WTC11 (cell line): ENCODE measurements at regions not wholly inside any gene's neighbourhood (a gene's known extent, or its start where the extent isn't known, plus 50 kb on each side); places are given as distances from the start of the nearest gene placed in this dataset.

Experiments used
- ATF3 ChIP-seq: sonication (generic); formaldehyde crosslinking; conservative IDR thresholded peaks from 2 replicates; pipeline ENCODE4 v1.8.1; 2022; ENCODE audit warnings: mild to moderate bottlenecking, missing genetic modification reagents
- CREB1 ChIP-seq: sonication (generic); formaldehyde crosslinking; IDR thresholded peaks from 2 replicates; pipeline ENCODE4 v1.8.0; 2023; ENCODE audit warnings: mild to moderate bottlenecking, missing genetic modification reagents
- CREM ChIP-seq: sonication (generic); formaldehyde crosslinking; IDR thresholded peaks from 2 replicates; pipeline ENCODE4 v1.8.1; 2022; ENCODE audit warnings: mild to moderate bottlenecking, missing genetic modification reagents, moderate library complexity
- CTCF ChIP-seq: fragments of 200-600 bp; IDR thresholded peaks from 2 replicates; pipeline ENCODE4 v1.8.0; 2022; ENCODE audit warnings: antibody characterized with exemption
- GABPB1 ChIP-seq: sonication (generic); formaldehyde crosslinking; IDR thresholded peaks from 2 replicates; pipeline ENCODE4 v1.8.1; 2023; ENCODE audit warnings: mild to moderate bottlenecking, missing genetic modification reagents
- HMGXB4 ChIP-seq: sonication (generic); formaldehyde crosslinking; IDR thresholded peaks from 2 replicates; pipeline ENCODE4 v1.8.1; 2023; ENCODE audit warnings: mild to moderate bottlenecking, moderate library complexity, missing genetic modification reagents
- IRF1 ChIP-seq: sonication (generic); formaldehyde crosslinking; IDR thresholded peaks from 2 replicates; pipeline ENCODE4 v1.8.0; 2023; ENCODE audit warnings: missing genetic modification reagents
- RELA ChIP-seq: sonication (generic); formaldehyde crosslinking; IDR thresholded peaks from 2 replicates; pipeline ENCODE4 v1.8.1; 2022; ENCODE audit warnings: missing genetic modification reagents, mild to moderate bottlenecking, borderline replicate concordance
- STAT6 ChIP-seq: sonication (generic); formaldehyde crosslinking; conservative IDR thresholded peaks from 2 replicates; pipeline ENCODE4 v1.8.1; 2023; ENCODE audit warnings: mild to moderate bottlenecking, low read depth, missing genetic modification reagents, moderate library complexity
- USF1 ChIP-seq: sonication (generic); formaldehyde crosslinking; IDR thresholded peaks from 2 replicates; pipeline ENCODE4 v1.8.0; 2022; ENCODE audit warnings: mild to moderate bottlenecking, missing genetic modification reagents
- ZNF121 ChIP-seq: sonication (generic); formaldehyde crosslinking; IDR thresholded peaks from 2 replicates; pipeline ENCODE4 v1.8.0; 2023; ENCODE audit warnings: missing genetic modification reagents
- ZNF232 ChIP-seq: sonication (generic); formaldehyde crosslinking; IDR thresholded peaks from 2 replicates; pipeline ENCODE4 v1.8.0; 2022; ENCODE audit warnings: mild to moderate bottlenecking, missing genetic modification reagents
- ZNF671 ChIP-seq: fragments of 250-450 bp; sonication (Bioruptor Pico); IDR thresholded peaks from 2 replicates; pipeline ENCODE4 v1.8.0; 2021; ENCODE audit warnings: mild to moderate bottlenecking

GRCh38 chr7:13031468-13031867 lies 344.0 kb downstream of the ARL4A start:
- TF ChIP-seq ZNF121 (CRISPR knock-in tag) (no peak), ZNF671 (CRISPR knock-in tag) (no peak), CREB1 (no peak), USF1 (CRISPR knock-in tag) (no peak), CTCF (no peak), ATF3 (CRISPR knock-in tag) (no peak), STAT6 (CRISPR knock-in tag) (no peak), ZNF232 (CRISPR knock-in tag) (no peak), HMGXB4 (CRISPR knock-in tag) (no peak), RELA (CRISPR knock-in tag) (no peak), GABPB1 (CRISPR knock-in tag) (no peak), CREM (CRISPR knock-in tag) (no peak), IRF1 (CRISPR knock-in tag) (no peak)
